GM12864 (cell line): ENCODE measurements at regions not wholly inside any gene's neighbourhood (a gene's known extent, or its start where the extent isn't known, plus 50 kb on each side); places are given as distances from the start of the nearest gene placed in this dataset.

Experiments
- DNase-seq: peaks from one replicate; pipeline ENCODE4 v3.0.0-alpha.2; 2011; ENCODE audit warnings: low read depth
- H3K4me3 ChIP-seq: 2 replicates; pipeline ENCODE4 v1.5.1; 2011; ENCODE audit warnings: mild to moderate bottlenecking, low read depth, low read length, control low read depth
- CTCF ChIP-seq: IDR thresholded peaks from 2 replicates; pipeline ENCODE4 v1.5.1; 2011; ENCODE audit warnings: low read depth, mild to moderate bottlenecking, moderate library complexity, low read length, control low read depth, inconsistent platforms; ENCODE audit errors: missing control alignments

- TF ChIP-seq CTCF: no peak
- DNase-seq: no peak
- no peak overlapping the region for H3K4me3 ChIP-seq
These were observed 264.7 kb downstream of the NPR3 start for GRCh38 chr5:32975656-32976375.

GRCh38 chr5:32981061-32981460, 269.9 kb downstream of the NPR3 start:
- H3K4me3 ChIP-seq: no peak overlapping the region
- TF ChIP-seq CTCF: no peak
- no peak for DNase-seq

DNA sequence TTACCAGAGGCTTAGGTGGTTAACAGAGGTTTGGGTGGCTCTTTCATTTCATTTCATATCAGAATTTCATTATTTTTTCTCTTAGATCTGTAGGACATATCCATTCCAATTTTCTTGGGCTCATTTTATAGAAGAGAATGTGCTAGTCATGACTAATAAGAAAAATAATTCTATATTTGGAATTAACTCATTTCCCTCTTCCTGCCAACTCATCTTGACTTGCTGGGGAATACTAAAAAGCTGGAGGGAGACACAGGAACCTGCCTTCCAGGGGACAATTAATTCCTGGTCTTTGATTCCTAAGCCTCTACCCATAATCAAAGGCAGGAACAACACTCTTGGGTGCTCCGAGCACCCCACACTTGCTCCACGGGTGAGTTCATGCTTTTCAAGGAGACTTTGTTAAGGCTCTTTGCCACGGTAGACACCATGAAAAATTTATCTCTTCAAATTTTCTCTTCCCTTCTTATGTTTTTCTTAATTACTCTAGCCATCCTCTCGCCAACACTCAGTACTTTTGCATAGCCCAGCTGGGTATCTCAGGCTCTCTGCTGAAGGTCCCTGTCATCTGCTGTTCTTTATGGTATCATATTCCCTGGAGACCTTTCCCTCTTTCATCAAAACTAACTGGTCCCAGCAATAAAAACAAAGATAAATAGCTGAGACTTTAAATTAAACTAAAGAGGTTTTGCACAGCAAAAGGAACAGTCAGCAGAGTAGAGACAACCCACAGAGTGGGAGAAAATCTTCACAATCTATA, 273.9 kb downstream of the NPR3 start:
- no peak for TF ChIP-seq CTCF
- no peak overlapping the region for H3K4me3 ChIP-seq
- DNase-seq: no peak

DNA sequence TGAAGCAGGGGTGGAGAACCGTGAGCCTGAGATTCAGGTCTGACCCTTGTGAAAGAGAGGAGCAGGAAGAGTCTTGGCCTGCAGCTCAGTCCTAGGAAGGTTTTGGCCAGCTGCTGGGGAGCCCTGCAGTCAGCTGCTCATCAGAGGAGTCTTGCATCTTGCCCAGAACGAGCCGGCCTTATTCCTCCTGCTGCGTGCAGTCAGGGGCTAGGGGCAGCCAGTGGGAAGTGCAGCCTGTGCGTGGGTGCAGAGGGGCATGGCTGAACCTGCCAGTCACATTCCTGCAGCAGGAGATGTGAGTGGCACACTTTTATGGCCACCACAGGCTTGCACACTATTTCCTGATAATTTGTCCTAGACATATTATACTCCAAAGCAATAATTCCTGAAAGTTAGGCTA, 278.7 kb downstream of the NPR3 start:
- DNase-seq: no peak
- TF ChIP-seq CTCF: no peak
- H3K4me3 ChIP-seq: no peak overlapping the region

- DNase-seq: no peak
- no peak for TF ChIP-seq CTCF
- H3K4me3 ChIP-seq: no peak overlapping the region
These were observed 279.7 kb downstream of the NPR3 start for GRCh38 chr5:32990593-32991420.

GRCh38 chr5:32991421-32991815, 280.3 kb downstream of the NPR3 start:
- no peak for DNase-seq
- no peak for TF ChIP-seq CTCF
- H3K4me3 ChIP-seq: no peak overlapping the region
